ENCODE measurements at regions not wholly inside any gene's neighbourhood (a gene's known extent, or its start where the extent isn't known, plus 50 kb on each side); places are given as distances from the start of the nearest gene placed in this dataset.

GRCh38 chr5:88118179-88118578, 150.5 kb downstream of the TMEM161B start:
- DNase-seq = no peak
- H3K4me1 ChIP-seq (ENCODE audit: control insufficient read depth, insufficient read depth, low read length) = no peaks in the 10 kb centered on the region
- WGBS (ENCODE audit: insufficient coverage) = no CpG with 5 or more reads among the region's 2 CpGs
- H3K36me3 ChIP-seq (ENCODE audit: control insufficient read depth, insufficient read depth, low read length) = no peaks in the 10 kb centered on the region
- H3K9me3 ChIP-seq (replicated peaks; ENCODE audit: control insufficient read depth, low read depth, low read length) = no peaks in the 10 kb centered on the region
- H3K27ac ChIP-seq (ENCODE audit: low read length) = no peak overlapping the region
- H3K27me3 ChIP-seq (ENCODE audit: control insufficient read depth, insufficient read depth, low read length) = no peaks in the 10 kb centered on the region
- H3K4me3 ChIP-seq (ENCODE audit: low read length) = no peak overlapping the region

GRCh38 chr5:88117546-88117945, 151.1 kb downstream of the TMEM161B start:
- H3K27ac ChIP-seq (ENCODE audit: low read length) = no peak overlapping the region
- no peaks in the 10 kb centered on the region for H3K36me3 ChIP-seq (ENCODE audit: control insufficient read depth, insufficient read depth, low read length)
- H3K27me3 ChIP-seq (ENCODE audit: control insufficient read depth, insufficient read depth, low read length) = no peaks in the 10 kb centered on the region
- no peak overlapping the region for H3K4me3 ChIP-seq (ENCODE audit: low read length)
- no peaks in the 10 kb centered on the region for H3K4me1 ChIP-seq (ENCODE audit: control insufficient read depth, insufficient read depth, low read length)
- DNase-seq = no peak
- H3K9me3 ChIP-seq (replicated peaks; ENCODE audit: control insufficient read depth, low read depth, low read length) = no peaks in the 10 kb centered on the region

- no peaks in the 10 kb centered on the region for H3K27me3 ChIP-seq (ENCODE audit: control insufficient read depth, insufficient read depth, low read length)
- no peaks in the 10 kb centered on the region for H3K4me1 ChIP-seq (ENCODE audit: control insufficient read depth, insufficient read depth, low read length)
- H3K27ac ChIP-seq (ENCODE audit: low read length) = no peak overlapping the region
- H3K36me3 ChIP-seq (ENCODE audit: control insufficient read depth, insufficient read depth, low read length) = no peaks in the 10 kb centered on the region
- no peaks in the 10 kb centered on the region for H3K9me3 ChIP-seq (replicated peaks; ENCODE audit: control insufficient read depth, low read depth, low read length)
- no peak for DNase-seq
- no peak overlapping the region for H3K4me3 ChIP-seq (ENCODE audit: low read length)
Measured at GRCh38 chr5:88116396-88116795, 152.2 kb downstream of the TMEM161B start.

GRCh38 chr5:88115211-88115610, 153.4 kb downstream of the TMEM161B start:
- DNase-seq = no peak
- Histone ChIP-seq H3K4me1 (ENCODE audit: control insufficient read depth, insufficient read depth, low read length) (no peaks in the 10 kb centered on the region), H3K9me3 (replicated peaks; ENCODE audit: control insufficient read depth, low read depth, low read length) (no peaks in the 10 kb centered on the region), H3K4me3 (ENCODE audit: low read length) (no peak overlapping the region), H3K27ac (ENCODE audit: low read length) (no peak overlapping the region), H3K36me3 (ENCODE audit: control insufficient read depth, insufficient read depth, low read length) (no peaks in the 10 kb centered on the region), H3K27me3 (ENCODE audit: control insufficient read depth, insufficient read depth, low read length) (no peaks in the 10 kb centered on the region)
- 100% methylated on average over 1 of the region's 3 CpGs for WGBS (ENCODE audit: insufficient coverage)

GRCh38 chr5:88113429-88113828, 155.2 kb downstream of the TMEM161B start:
- no peaks in the 10 kb centered on the region for H3K4me1 ChIP-seq (ENCODE audit: control insufficient read depth, insufficient read depth, low read length)
- H3K4me3 ChIP-seq (ENCODE audit: low read length) = no peak overlapping the region
- DNase-seq = no peak
- no peaks in the 10 kb centered on the region for H3K36me3 ChIP-seq (ENCODE audit: control insufficient read depth, insufficient read depth, low read length)
- H3K27ac ChIP-seq (ENCODE audit: low read length) = no peak overlapping the region
- H3K9me3 ChIP-seq (replicated peaks; ENCODE audit: control insufficient read depth, low read depth, low read length) = no peaks in the 10 kb centered on the region
- WGBS (ENCODE audit: insufficient coverage) = no CpG with 5 or more reads among the region's 1 CpG
- no peaks in the 10 kb centered on the region for H3K27me3 ChIP-seq (ENCODE audit: control insufficient read depth, insufficient read depth, low read length)

- H3K36me3 ChIP-seq (ENCODE audit: control insufficient read depth, insufficient read depth, low read length) = no peaks in the 10 kb centered on the region
- DNase-seq = no peak
- WGBS (ENCODE audit: insufficient coverage) = 100% methylated on average over 1 of the region's 5 CpGs
Measured at GRCh38 chr5:88109818-88110217, 158.8 kb downstream of the TMEM161B start.

GRCh38 chr5:88108490-88109279, 160.0 kb downstream of the TMEM161B start:
- WGBS (ENCODE audit: insufficient coverage) = 67% methylated on average over 5 of the region's 8 CpGs
- no peaks in the 10 kb centered on the region for H3K9me3 ChIP-seq (replicated peaks; ENCODE audit: control insufficient read depth, low read depth, low read length)
- DNase-seq = no peak
- no peak overlapping the region for H3K4me3 ChIP-seq (ENCODE audit: low read length)
- H3K27me3 ChIP-seq (ENCODE audit: control insufficient read depth, insufficient read depth, low read length) = no peaks in the 10 kb centered on the region
- H3K27ac ChIP-seq (ENCODE audit: low read length) = no peak overlapping the region
- no peaks in the 10 kb centered on the region for H3K36me3 ChIP-seq (ENCODE audit: control insufficient read depth, insufficient read depth, low read length)
- no peaks in the 10 kb centered on the region for H3K4me1 ChIP-seq (ENCODE audit: control insufficient read depth, insufficient read depth, low read length)

More at GRCh38 chr5:88109818-88110217, 158.8 kb downstream of the TMEM161B start:
- Histone ChIP-seq H3K27me3 (ENCODE audit: control insufficient read depth, insufficient read depth, low read length) (no peaks in the 10 kb centered on the region), H3K4me3 (ENCODE audit: low read length) (no peak overlapping the region), H3K4me1 (ENCODE audit: control insufficient read depth, insufficient read depth, low read length) (no peaks in the 10 kb centered on the region), H3K9me3 (replicated peaks; ENCODE audit: control insufficient read depth, low read depth, low read length) (no peaks in the 10 kb centered on the region), H3K27ac (ENCODE audit: low read length) (no peak overlapping the region)

GRCh38 chr5:88094906-88095496, 173.6 kb downstream of the TMEM161B start:
- H3K4me3 ChIP-seq (ENCODE audit: low read length) = no peak overlapping the region
- H3K36me3 ChIP-seq (ENCODE audit: control insufficient read depth, insufficient read depth, low read length) = no peaks in the 10 kb centered on the region
- H3K9me3 ChIP-seq (replicated peaks; ENCODE audit: control insufficient read depth, low read depth, low read length) = no peaks in the 10 kb centered on the region
- H3K4me1 ChIP-seq (ENCODE audit: control insufficient read depth, insufficient read depth, low read length) = no peaks in the 10 kb centered on the region
- DNase-seq = no peak
- no peak overlapping the region for H3K27ac ChIP-seq (ENCODE audit: low read length)
- 10% methylated on average over 1 of the region's 2 CpGs for WGBS (ENCODE audit: insufficient coverage)
- no peaks in the 10 kb centered on the region for H3K27me3 ChIP-seq (ENCODE audit: control insufficient read depth, insufficient read depth, low read length)

- H3K36me3 ChIP-seq (ENCODE audit: control insufficient read depth, insufficient read depth, low read length) = no peaks in the 10 kb centered on the region
- WGBS (ENCODE audit: insufficient coverage) = 61% methylated on average over 3 of the region's 3 CpGs
- no peaks in the 10 kb centered on the region for H3K9me3 ChIP-seq (replicated peaks; ENCODE audit: control insufficient read depth, low read depth, low read length)
- H3K4me1 ChIP-seq (ENCODE audit: control insufficient read depth, insufficient read depth, low read length) = no peaks in the 10 kb centered on the region
- H3K27ac ChIP-seq (ENCODE audit: low read length) = no peak overlapping the region
- H3K4me3 ChIP-seq (ENCODE audit: low read length) = no peak overlapping the region
- no peak for DNase-seq
- no peaks in the 10 kb centered on the region for H3K27me3 ChIP-seq (ENCODE audit: control insufficient read depth, insufficient read depth, low read length)
Measured at GRCh38 chr5:88094403-88094802, 174.2 kb downstream of the TMEM161B start.

- Histone ChIP-seq H3K36me3 (ENCODE audit: control insufficient read depth, insufficient read depth, low read length) (no peaks in the 10 kb centered on the region), H3K4me1 (ENCODE audit: control insufficient read depth, insufficient read depth, low read length) (no peaks in the 10 kb centered on the region), H3K9me3 (replicated peaks; ENCODE audit: control insufficient read depth, low read depth, low read length) (no peaks in the 10 kb centered on the region), H3K27ac (ENCODE audit: low read length) (no peak overlapping the region), H3K4me3 (ENCODE audit: low read length) (no peak overlapping the region), H3K27me3 (ENCODE audit: control insufficient read depth, insufficient read depth, low read length) (no peaks in the 10 kb centered on the region)
- no CpG with 5 or more reads among the region's 3 CpGs for WGBS (ENCODE audit: insufficient coverage)
- no peak for DNase-seq
Measured at GRCh38 chr5:88093765-88094164, 174.9 kb downstream of the TMEM161B start.

Data from muscle of leg (tissue), 3 donors.